CD4-positive, alpha-beta T cell treated with Interleukin-6 at 100 ng/mL for 8 hours (primary cell): ENCODE measurements at regions not wholly inside any gene's neighbourhood (a gene's known extent, or its start where the extent isn't known, plus 50 kb on each side); places are given as distances from the start of the nearest gene placed in this dataset.
"Not testable (repeated sequence)": the region's sequence is repeated elsewhere in the genome, so short reads cannot be mapped to it uniquely, and the experiment has no call there.

ENCODE experiments used
- DNase-seq: peaks from one replicate; pipeline ENCODE4 v3.0.0-alpha.2; 2020; ENCODE audit warnings: mixed read lengths, low spot score

DNA sequence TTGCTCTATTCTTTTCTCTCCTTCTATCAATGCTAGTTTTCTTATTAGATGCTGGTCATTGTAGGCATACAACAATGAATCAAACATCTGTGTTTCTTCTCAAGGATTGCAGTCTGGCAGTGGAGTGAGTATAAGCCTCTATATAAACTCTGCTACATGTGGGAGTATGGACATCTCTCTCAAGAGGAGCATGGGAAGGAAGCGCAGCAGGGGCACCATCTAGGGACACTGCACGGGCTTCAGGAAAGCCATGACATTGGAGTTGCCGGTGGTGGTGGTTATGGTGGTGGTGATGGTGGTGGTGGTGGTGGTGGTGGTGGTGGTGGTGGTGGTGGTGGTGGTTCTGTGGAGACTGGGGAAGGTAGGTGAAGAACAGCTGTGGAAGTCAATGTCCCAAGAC lies 462.6 kb downstream of the RNF144A start:
- no peak for DNase-seq

DNA sequence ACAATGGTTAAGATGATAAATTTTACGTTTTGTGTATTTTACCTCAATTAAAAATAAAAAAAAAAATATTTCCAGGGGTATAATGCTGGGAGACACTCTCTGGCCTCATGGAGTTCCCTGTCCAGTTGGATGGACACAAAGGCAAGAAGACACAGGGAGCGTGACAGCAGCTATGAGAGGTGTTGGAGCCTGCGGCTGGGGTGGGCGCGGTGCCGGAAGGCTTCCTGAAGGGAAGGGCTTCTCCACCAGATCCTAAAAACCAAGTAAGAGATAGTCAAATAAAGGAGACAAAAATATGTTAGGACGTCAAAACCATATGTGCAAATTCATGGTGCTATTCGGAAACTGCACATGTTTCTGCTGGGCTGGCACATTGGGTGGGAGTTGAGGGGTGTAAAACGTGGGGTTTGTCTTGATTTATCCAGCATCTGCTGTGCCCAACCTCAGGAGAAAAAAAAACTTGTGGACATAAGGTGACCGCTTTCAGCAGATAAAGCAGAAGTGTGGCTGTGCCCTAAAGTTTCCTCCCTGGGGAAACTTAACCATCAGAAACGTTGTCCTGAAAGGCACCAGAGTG lies 467.6 kb downstream of the RNF144A start:
- no peak for DNase-seq

DNA sequence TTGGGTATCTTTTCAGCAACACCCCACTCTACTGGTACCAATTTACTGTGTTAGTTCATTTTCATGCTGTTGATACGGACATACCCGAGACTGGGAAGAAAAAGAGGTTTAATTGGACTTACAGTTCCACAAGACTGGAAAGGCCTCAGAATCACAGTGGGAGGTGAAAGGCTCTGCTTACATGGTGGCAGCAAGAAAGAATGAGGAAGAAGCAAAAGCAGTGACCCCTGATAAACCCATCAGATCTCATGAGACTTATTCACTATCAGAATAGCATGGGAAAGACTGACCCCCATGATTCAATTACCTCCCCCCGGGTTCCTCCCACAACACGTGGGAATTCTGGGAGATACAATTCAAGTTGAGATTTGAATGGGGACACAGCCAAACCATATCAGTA lies 473.1 kb downstream of the RNF144A start:
- DNase-seq = not testable (repeated sequence)

DNA sequence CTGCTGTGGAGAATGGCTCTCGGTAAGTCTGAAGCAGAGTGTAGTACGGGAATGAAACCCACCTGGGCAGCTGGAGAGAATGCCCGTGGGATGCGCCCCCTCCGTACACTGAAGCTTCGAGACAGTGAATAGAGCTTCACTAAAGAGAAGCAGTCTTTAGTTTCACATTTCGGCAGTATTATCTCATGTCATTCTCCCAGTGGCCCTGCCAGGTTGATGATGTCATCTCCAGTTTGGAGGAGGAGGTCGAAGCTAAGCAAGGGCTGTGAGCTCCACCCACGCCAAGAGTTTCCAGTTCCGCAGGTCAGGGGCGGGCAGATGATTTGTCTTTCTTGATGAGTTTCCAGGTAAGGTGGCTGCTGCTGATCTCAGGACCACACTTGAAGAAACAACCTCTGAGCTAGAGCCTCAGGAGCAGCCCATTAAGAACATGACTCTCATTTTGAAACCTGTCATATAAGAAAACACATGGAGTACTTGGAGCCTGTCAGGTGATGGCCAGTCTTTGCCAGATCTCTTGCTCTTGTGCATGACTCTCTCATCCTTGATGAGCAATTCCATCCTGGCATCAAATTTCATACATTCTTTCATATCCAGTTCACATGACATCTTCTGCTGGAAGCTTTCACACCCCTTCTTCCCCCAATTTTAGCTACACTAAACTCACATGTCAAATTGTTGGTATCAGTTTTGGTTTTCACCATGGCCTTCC lies 475.0 kb downstream of the RNF144A start:
- no peak for DNase-seq

DNA sequence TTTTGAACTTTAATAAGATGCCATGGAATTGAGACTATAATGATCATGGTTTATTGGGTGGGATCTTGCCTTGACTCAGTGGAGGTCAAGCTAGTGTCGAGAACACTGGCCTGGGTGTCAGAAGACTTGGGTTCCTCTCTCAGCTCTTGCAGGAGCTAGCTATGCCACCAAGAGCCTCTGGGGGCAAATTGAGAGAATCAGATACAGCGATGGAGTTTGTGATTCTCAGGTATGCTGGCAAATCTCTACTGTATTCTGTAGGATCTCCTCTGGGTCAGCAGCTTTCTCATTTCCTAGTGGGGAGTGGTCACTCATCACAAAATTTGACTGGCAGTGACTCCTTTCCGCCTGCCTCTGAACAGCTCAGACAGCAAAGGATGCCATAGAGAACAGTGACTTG lies 477.0 kb downstream of the RNF144A start:
- no peak for DNase-seq

DNA sequence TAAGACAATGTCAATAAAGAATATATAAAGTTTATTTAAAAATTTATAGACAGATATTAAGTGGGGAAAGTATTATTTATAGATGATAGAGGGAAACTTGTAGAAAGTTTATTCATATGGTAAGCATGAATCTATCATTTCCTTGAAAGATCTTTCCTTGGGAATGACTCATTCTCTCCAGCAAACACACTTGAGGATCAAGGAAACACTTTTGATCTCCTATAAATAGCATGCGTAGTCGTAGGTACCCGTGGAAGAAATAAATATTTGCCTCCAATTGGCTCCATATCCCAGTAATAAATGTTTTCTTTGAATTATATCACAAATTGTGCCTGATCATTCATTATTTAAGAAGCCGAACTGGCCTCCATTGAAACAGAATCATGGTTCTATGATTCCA lies 483.4 kb downstream of the RNF144A start:
- no peak for DNase-seq

DNA sequence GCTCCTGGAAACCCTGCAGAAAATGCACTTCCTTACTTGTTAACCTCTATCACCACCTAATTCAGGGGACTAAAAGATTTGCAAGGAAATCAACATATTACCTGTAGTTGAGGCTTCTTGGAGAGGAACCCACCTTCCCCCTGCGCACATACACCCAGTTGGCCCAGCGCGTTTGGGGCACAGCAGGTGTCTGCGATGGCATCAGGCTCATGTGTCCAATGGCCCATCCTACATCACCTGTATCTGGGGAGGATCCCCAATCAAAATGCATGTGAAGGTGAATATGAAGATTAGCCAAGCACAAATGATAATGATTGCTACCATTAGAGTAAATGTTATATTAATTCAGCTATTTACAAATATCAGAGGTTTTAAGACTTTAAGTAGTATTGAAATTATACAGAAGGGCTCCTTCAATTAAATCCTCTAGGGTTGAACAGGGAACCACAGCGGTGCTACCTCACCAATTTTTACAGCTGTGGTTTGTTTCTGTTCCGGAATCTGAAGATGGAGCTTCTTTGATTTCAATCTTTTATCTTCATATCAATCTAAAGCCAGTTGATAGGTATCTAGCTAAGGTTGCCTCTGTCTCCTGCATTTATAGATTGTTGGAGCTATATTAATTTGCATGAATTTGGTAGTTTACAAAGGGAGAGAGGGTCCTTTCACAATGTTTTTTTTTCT lies 486.0 kb downstream of the RNF144A start:
- DNase-seq = no peak

DNA sequence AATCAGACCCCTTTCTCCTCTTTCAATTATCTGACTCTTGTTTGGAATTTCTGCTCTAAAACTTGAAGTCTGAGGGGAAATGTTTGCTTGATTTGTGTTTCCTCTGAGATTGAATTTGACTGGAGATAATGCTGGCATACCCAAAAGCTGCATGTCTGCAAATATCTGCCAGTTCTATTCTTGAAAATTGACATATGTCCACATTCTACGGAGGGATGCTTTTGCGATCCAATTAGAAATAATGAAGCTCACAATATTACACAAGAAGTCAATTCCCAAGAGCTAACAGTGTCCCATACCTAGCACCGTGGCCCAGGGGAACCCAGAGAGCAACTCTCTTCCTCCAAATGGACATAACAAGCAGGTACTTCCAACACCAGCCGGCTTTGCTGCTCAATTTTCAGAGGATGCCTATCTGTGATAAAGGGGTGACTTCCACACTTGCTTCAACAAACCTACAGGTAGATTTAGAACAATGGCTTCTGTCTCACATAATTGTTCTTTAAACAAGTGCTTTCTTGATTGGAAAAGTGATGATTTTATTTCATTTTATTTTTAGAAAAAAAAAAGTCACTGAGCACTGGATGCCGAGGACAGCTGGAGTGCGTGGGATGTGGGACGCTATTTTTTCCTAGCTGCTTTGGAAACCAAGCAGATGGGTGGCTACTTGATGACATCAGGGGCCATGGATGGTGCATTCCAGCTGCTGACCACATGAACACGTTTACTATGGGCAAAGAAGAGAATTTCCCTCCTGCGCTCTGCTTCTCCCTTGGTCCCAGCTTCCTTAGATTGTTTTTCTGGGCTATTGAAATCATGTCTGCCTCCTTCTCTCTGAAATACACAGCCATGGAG lies 488.9 kb downstream of the RNF144A start:
- DNase-seq = no peak

DNA sequence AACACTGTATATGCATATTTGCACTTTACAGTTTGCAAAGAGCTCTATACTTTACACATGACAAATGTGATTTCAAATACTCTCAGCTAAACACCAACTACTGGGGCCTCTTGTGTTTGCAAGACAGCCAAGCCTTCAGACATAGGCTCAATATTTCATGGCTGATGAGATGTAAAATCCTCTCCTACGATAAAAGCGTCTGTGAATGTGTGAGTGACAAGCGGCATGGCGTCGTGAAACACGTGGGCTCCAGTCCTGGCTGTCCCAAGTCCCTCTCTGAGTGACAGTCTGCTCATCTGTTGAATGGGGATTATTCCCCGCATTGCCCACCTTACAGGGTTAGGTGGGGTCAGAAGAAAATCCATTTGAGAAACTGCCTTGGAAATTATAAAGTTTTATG lies 489.8 kb downstream of the RNF144A start:
- DNase-seq = no peak

DNA sequence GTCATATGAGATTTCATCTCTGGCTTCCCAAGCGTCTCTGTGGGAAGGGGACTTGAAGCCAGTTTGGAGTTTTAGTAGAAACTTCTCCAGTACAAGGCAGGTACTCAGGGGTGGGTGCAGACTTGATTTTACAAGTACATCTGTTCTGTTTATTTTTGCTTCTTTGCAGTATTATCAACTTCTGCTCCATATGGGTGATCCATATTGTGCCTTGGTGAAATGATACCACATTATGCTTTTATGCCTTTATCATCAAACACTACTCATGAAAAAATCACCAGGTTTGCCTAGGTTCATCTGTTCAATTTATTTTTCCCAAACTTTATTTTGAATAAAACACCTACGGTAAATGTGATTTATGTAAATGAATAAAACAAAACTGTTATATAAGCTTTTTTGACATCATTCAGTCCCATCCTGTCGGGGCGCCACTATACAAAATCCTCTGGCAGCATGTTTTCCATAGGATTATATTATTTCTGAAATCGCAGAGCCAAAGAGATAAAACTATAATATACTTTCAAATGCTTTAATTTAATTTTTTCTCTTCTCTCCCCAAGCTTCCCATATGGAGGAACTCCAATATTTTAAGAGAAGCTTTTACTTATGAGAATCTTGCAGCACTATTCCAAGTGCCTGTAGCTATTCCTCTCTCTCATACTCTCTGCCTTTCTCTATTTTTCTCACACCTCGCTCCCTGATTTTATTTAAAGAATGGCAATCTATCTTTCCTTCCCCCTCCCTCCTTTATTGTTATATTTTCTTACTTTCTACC lies 490.9 kb downstream of the RNF144A start:
- no peak for DNase-seq

DNA sequence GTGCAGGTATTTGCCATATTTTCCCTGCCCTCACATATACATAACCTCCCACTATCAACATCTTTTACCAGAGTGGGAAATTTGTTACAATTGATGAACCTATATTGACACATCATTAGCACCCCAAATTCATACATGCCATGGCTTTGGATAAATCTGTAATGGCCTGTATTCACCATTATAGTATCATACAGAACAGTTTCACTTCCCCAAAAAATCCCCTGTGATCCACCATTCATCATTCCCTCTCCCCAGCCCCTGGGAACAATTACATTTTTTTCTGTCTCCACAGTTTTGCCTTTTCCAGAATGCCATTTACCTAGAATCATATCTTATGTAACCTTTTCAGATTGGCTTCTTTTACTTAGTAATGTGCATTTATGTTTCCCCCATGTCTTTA lies 494.5 kb downstream of the RNF144A start:
- DNase-seq = no peak

DNA sequence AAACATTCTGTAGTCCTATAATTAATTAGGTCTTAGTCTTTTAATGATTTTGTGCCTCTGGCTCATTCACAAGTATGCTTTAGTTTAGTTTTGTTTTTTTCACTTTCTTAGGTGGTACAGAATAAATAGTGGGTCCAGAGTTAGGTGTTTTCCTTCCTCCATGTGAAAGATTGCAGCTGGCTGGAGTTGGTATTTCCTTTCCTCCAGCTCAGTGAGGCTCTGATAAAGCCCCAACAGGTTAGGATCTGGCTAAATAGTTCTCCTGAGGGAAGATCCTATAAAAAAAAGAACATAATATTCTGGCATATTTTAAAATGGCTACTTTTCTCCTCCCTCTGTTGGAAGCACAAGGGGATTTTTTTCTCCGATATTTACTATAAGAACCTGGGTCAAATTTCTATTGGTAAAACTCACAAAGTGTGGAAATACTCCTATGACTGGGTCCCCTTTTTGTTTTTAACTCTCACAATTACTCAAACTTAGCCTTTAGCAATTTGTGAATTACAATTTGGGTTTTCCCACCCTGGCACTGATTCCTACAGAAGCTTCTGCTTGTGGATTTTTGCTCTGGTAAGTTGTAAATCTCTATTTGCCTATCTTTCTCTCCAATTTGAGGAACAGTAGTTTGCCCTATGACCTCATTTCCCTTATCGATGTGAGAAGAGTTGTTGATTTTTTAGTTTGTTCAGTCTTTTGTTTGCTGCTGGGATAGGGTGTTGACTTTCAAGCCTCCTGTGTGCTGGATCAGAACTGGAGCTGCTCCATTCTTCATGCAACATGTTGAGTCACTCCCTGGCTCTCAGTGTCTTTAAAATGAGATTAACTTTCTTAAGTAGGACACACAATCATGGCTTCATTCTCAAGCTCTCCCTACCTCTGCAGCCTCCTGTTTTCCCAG lies 500.9 kb downstream of the RNF144A start:
- no peak for DNase-seq

DNA sequence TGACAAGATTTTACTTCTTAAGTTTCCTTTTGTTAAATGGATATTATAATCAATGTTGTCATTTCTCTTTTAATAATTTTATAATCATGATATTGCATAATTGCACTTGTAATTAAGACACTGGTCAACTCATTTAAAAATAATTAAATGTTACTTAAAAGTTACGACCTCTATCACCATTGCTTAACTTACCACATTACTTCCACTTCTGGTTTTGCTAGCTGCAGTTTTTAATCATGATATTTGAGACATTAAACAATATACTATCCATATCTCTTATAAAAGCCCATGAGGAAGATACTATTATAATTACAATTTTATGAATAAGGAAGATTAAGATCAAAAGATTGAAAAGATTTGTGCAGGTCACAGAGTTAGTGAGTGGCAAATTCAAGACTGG lies 502.0 kb downstream of the RNF144A start:
- DNase-seq = no peak

DNA sequence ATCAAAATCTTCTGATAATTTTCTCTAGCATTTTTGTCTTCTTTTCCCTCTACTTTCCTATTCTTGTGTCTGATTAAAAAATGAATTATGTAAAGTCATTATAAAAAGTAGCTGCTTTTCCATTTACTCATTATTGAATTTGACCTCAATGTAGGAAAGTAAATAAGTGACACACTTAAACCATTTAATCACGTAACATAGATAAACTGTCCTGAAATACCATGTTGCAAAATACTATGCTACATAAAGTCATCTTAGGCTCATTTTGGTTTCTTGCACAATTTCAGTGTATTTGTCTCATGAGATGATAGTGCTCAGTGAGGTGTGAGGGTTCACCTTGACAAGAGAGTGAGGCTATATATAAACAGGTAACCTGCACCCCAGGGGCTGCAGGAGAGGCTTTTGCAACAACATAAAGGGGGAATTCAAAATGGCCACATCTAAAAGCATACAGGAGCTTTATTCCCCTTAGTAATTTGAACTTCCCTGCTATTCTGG lies 502.7 kb downstream of the RNF144A start:
- no peak for DNase-seq

DNA sequence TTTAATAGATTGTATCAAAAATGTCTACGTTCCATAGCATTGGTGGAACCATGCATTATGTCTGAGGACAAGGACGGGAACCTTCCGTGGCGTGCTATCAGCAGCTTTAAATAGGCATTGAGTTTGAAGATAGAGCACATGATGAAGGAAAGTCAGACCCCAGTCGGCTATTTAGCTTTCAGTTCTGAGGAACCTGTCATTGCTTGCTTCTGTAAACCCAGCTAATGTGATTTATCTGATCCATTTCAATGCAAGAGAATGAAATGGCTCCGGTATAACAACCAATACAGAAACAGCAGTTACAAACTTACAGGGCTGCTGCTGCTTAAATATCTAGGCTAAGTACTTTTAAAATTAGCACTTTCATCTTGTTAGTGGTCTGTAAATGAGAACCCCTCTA lies 503.3 kb downstream of the RNF144A start:
- DNase-seq = no peak

DNA sequence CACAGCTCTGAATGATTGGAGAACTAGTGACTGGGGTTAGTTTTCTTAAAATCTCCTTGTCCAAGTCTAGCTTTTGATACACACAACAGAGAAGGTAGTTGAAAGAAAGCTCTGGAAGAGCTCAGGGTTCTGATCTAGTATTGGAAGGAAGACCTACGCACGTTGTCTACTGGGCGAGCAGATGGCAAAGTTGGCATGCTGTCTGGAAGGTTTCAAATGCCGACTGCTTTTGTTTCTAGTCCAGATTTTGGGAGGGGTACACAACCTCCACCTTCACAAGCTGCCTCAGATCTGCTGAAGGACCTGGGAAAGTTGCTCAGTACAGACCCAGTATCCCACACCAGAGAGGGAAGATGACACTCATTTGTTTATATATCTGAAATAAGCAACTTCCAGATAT lies 507.3 kb downstream of the RNF144A start:
- DNase-seq = no peak

DNA sequence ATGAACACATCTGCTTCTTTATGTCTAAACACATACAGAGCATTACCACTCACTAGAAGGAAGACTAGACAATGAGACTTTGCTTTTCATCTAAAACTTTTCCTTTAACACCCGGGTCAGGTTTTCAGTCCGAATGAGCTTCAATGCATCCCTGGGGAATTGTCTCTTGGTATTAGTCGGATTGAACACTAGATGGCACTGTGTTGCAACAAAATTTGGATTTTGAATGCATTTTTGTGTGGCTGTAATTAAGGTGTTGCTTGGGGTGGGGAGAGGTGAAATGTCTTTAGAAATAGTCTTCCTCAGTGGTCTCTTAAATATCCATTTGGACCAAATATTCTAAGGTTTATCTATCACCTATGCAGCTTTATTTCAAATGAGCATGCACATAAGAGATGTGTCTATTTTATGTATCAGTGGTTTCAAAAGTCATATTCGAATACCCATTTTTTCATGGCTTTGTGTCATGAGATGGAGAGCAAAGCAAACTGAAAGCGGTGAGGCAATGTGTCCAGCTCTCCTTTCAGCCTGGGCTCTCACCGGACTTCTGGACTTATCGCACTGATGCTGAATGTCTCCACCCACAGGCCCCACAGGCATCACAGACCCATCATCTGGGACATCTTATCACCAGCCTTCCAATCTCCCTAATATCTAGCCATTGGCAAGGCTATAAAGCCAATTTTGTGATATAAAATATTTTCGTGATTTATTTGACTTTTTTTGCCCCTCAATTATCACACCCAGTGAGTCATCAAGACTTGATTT lies 510.3 kb downstream of the RNF144A start:
- DNase-seq = peak; percentile 61

DNA sequence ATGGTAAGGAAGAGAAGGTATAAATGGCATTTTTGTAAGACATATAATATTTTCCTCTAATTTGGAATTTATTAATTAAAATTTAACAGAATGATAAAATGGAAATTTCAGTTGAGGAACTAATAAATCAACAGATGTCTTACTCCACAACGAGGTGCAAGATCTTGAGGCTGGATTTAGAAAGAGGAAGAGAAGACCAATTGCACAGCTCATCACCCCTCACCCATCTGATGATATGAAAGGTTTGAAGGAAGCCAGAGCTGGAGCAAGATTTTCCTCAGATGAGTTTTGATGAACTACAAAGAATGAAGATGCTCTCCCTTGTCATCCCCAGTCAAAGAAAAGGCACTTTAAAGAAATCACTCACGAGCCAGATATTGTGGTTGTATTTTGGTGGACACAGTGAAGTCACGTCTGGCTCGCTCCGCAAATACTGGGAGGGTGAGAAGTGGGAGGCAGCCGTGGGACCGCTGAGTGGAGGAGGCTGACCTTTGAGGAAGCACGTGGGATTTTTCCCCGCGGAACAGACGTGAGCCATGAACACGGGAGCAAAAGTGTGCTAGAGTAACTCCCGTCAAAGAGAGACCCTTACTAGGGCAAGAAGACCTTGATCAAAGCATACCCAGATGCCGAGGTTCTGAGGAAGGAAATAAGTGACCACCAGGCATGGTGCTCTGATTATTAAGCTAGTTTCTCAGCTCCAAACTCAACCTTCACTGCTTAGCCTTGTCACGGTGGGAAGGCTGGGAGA lies 511.4 kb downstream of the RNF144A start:
- DNase-seq = no peak

DNA sequence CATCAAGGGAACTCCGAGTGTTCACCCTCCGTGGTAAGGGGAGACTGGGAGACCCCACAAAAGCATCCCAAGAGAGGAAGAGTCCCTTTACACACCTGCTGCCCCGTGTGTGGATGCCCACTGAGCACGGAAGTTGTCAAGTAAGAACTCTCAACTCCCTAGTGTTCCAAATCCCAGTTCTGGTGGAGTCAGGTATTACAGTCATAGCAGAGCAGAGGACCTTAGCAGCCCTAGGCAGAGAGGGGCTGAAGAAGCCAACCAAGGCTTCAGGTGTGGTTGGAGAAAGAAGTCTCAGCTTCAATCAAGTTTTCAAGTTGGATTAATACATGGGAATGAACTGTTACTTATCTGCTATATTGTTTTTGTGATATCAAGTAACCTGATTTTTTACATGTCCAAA lies 512.5 kb downstream of the RNF144A start:
- DNase-seq = no peak
